ENCODE measurements at regions not wholly inside any gene's neighbourhood (a gene's known extent, or its start where the extent isn't known, plus 50 kb on each side); places are given as distances from the start of the nearest gene placed in this dataset.

DNA sequence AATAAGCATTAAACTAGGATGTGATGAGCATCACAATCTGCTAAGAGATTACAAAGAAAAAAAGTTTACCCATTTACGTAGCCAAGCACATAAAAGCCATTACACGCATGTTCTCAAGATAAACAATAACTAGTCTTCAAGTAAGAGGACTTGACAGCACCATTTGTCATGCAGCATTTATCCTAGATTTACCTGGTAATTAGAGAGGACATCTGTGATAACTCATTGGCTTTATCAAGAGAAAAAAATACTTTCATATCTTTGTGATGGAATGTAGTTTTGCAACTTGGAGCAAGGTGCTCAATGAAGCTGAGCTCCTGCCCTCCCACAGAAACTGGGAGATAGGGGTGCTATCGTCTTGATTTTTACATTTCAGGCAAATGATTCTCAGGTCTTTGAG, 1023.7 kb downstream of the FSCB start:
- no TSS peak for BruUV-seq (replicated peaks)
- no peak for ATAC-seq
- ChIA-PET POLR2A (no interaction called here), CTCF (no interaction called here)
- TF ChIP-seq, protein P1, sequence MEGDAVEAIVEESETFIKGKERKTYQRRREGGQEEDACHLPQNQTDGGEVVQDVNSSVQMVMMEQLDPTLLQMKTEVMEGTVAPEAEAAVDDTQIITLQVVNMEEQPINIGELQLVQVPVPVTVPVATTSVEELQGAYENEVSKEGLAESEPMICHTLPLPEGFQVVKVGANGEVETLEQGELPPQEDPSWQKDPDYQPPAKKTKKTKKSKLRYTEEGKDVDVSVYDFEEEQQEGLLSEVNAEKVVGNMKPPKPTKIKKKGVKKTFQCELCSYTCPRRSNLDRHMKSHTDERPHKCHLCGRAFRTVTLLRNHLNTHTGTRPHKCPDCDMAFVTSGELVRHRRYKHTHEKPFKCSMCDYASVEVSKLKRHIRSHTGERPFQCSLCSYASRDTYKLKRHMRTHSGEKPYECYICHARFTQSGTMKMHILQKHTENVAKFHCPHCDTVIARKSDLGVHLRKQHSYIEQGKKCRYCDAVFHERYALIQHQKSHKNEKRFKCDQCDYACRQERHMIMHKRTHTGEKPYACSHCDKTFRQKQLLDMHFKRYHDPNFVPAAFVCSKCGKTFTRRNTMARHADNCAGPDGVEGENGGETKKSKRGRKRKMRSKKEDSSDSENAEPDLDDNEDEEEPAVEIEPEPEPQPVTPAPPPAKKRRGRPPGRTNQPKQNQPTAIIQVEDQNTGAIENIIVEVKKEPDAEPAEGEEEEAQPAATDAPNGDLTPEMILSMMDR (IDR thresholded peaks at IDR 0.05) = no peak
- TF ChIP-seq SIN3A (IDR thresholded peaks at IDR 0.05; ENCODE audit: borderline replicate concordance, insufficient read depth, low read depth, low read length) = no peak
- TF ChIP-seq, protein P2, sequence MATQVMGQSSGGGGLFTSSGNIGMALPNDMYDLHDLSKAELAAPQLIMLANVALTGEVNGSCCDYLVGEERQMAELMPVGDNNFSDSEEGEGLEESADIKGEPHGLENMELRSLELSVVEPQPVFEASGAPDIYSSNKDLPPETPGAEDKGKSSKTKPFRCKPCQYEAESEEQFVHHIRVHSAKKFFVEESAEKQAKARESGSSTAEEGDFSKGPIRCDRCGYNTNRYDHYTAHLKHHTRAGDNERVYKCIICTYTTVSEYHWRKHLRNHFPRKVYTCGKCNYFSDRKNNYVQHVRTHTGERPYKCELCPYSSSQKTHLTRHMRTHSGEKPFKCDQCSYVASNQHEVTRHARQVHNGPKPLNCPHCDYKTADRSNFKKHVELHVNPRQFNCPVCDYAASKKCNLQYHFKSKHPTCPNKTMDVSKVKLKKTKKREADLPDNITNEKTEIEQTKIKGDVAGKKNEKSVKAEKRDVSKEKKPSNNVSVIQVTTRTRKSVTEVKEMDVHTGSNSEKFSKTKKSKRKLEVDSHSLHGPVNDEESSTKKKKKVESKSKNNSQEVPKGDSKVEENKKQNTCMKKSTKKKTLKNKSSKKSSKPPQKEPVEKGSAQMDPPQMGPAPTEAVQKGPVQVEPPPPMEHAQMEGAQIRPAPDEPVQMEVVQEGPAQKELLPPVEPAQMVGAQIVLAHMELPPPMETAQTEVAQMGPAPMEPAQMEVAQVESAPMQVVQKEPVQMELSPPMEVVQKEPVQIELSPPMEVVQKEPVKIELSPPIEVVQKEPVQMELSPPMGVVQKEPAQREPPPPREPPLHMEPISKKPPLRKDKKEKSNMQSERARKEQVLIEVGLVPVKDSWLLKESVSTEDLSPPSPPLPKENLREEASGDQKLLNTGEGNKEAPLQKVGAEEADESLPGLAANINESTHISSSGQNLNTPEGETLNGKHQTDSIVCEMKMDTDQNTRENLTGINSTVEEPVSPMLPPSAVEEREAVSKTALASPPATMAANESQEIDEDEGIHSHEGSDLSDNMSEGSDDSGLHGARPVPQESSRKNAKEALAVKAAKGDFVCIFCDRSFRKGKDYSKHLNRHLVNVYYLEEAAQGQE (IDR thresholded peaks at IDR 0.05; ENCODE audit: insufficient read depth in 1 of 2, low read depth in 2 of 2, low read length in 1 of 2) = no peak
- TF ChIP-seq POLR2AphosphoS5 (IDR thresholded peaks at IDR 0.05; ENCODE audit: low read depth, low read length) = no peak
- TF ChIP-seq TCF7L2 (IDR thresholded peaks at IDR 0.05; ENCODE audit: low read depth, low read length) = no peak
- Histone ChIP-seq H3K9me3 (ENCODE audit: control insufficient read depth, insufficient read depth, low read depth, low read length) (no peaks in the 10 kb centered on the region), H3K36me3 (ENCODE audit: control insufficient read depth, insufficient read depth, low read length) (no peaks in the 10 kb centered on the region), H3K27ac (ENCODE audit: low read length) (no peak overlapping the region), H3K27me3 (ENCODE audit: control insufficient read depth, insufficient read depth, low read length) (no peaks in the 10 kb centered on the region), H3K4me3 (ENCODE audit: low read depth in 2 of 2, low read length in 2 of 2) (no peak overlapping the region), H3K4me1 (ENCODE audit: control insufficient read depth, insufficient read depth, low read length) (no peaks in the 10 kb centered on the region)
- DNase-seq (ENCODE audit: low read depth, low spot score) = no peak
- in situ Hi-C loops (cut with HindIII; ENCODE audit: low pct_unique_long_range_greater_than_20kb, low sequenced_read_pairs) (no loop called here), intact Hi-C loops (cut with micrococcal nuclease; ENCODE audit: unreplicated experiment) (no loop called here)

DNA sequence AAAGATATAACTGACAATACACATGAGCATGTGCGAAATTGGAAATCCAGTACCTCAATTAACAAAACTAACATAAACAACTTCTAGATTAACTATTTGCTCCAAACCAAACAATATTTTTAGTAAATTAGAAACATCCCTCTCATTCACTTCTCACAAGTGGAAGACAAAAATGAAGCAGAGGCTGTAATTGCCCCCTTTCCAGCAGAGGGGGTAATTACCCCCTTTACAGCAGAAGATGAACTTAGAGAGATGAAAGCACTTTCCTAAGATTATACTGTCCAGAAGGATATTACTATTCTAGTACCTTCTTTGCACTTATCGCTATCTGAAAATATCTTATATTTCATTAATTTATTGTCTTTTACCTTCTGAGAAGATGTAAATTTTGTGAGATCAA, 1025.2 kb downstream of the FSCB start:
- Histone ChIP-seq H3K9me3 (ENCODE audit: control insufficient read depth, insufficient read depth, low read depth, low read length) (no peaks in the 10 kb centered on the region), H3K36me3 (ENCODE audit: control insufficient read depth, insufficient read depth, low read length) (no peaks in the 10 kb centered on the region), H3K4me1 (ENCODE audit: control insufficient read depth, insufficient read depth, low read length) (no peaks in the 10 kb centered on the region), H3K4me3 (ENCODE audit: low read depth in 2 of 2, low read length in 2 of 2) (no peak overlapping the region), H3K27me3 (ENCODE audit: control insufficient read depth, insufficient read depth, low read length) (no peaks in the 10 kb centered on the region), H3K27ac (ENCODE audit: low read length) (no peak overlapping the region)
- CTCF ChIA-PET = no interaction called here
- no peak for ATAC-seq
- intact Hi-C loops (cut with micrococcal nuclease; ENCODE audit: unreplicated experiment) = no loop called here
- POLR2A ChIA-PET = no interaction called here
- no TSS peak for BruUV-seq (replicated peaks)
- TF ChIP-seq, protein P1 (IDR thresholded peaks at IDR 0.05) = no peak
- no peak for TF ChIP-seq SIN3A (IDR thresholded peaks at IDR 0.05; ENCODE audit: borderline replicate concordance, insufficient read depth, low read depth, low read length)
- TF ChIP-seq, protein P2 (IDR thresholded peaks at IDR 0.05; ENCODE audit: insufficient read depth in 1 of 2, low read depth in 2 of 2, low read length in 1 of 2) = no peak
- no peak for TF ChIP-seq POLR2AphosphoS5 (IDR thresholded peaks at IDR 0.05; ENCODE audit: low read depth, low read length)
- no peak for TF ChIP-seq TCF7L2 (IDR thresholded peaks at IDR 0.05; ENCODE audit: low read depth, low read length)
- in situ Hi-C loops (cut with HindIII; ENCODE audit: low pct_unique_long_range_greater_than_20kb, low sequenced_read_pairs) = no loop called here
- no peak for DNase-seq (ENCODE audit: low read depth, low spot score)

All from Panc1 (cell line).